ENCODE measurements at regions not wholly inside any gene's neighbourhood (a gene's known extent, or its start where the extent isn't known, plus 50 kb on each side); places are given as distances from the start of the nearest gene placed in this dataset.
"Not testable (repeated sequence)": the region's sequence is repeated elsewhere in the genome, so short reads cannot be mapped to it uniquely, and the experiment has no call there.

DNA sequence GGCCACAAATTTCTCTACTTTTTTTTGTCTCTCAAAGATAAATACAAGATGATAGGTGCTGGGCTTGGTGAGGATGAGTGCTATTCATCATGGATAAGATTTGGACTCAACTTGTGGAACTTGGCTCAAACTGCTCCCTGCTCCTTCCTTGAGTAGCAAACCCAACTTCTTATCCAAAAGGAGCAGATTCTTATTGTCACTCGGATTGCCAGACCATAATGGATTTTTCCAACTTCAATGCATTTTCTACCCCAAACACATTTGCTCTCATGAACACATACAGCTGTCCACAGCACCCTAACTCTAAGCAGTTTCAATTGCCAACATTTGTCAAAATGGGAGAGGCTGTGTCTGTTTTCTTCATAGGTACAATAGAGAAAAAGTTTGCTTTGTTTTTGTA lies 99.5 kb upstream of the APCDD1 start:
- no peak overlapping the region for H3K4me3 ChIP-seq (ENCODE audit: control insufficient read depth, low read depth, low read length)
- TF ChIP-seq, protein P1, sequence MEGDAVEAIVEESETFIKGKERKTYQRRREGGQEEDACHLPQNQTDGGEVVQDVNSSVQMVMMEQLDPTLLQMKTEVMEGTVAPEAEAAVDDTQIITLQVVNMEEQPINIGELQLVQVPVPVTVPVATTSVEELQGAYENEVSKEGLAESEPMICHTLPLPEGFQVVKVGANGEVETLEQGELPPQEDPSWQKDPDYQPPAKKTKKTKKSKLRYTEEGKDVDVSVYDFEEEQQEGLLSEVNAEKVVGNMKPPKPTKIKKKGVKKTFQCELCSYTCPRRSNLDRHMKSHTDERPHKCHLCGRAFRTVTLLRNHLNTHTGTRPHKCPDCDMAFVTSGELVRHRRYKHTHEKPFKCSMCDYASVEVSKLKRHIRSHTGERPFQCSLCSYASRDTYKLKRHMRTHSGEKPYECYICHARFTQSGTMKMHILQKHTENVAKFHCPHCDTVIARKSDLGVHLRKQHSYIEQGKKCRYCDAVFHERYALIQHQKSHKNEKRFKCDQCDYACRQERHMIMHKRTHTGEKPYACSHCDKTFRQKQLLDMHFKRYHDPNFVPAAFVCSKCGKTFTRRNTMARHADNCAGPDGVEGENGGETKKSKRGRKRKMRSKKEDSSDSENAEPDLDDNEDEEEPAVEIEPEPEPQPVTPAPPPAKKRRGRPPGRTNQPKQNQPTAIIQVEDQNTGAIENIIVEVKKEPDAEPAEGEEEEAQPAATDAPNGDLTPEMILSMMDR (conservative IDR thresholded peaks at IDR 0.05; ENCODE audit: control insufficient read depth, insufficient read depth, low read depth, low read length) = no peak
- DNase-seq (ENCODE audit: low read depth) = no peak

DNA sequence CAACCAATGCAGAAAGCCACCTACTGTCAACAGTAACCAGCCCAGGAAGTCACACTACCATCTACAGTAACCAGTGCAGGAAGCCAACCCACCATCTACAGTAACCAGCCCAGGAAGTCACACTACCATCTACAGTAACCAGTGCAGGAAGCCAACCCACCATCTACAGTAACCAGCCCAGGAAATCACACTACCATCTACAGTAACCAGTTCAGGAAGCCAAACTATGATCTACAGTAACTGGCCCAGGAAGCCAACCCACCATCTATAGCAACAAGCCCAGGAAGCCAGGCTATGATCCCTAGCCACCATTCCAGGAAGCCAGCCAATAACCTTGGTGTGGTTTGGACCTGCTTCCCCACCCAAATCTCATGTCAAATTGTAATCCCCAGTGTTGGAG lies 97.4 kb upstream of the APCDD1 start:
- not testable (repeated sequence) for H3K4me3 ChIP-seq (ENCODE audit: control insufficient read depth, low read depth, low read length); DNase-seq (ENCODE audit: low read depth)

GRCh38 chr18:10361660-10362059 lies 92.8 kb upstream of the APCDD1 start:
- no peak for DNase-seq (ENCODE audit: low read depth)
- TF ChIP-seq, protein P1 (conservative IDR thresholded peaks at IDR 0.05; ENCODE audit: control insufficient read depth, insufficient read depth, low read depth, low read length) = no peak
- no peak overlapping the region for H3K4me3 ChIP-seq (ENCODE audit: control insufficient read depth, low read depth, low read length)

DNA sequence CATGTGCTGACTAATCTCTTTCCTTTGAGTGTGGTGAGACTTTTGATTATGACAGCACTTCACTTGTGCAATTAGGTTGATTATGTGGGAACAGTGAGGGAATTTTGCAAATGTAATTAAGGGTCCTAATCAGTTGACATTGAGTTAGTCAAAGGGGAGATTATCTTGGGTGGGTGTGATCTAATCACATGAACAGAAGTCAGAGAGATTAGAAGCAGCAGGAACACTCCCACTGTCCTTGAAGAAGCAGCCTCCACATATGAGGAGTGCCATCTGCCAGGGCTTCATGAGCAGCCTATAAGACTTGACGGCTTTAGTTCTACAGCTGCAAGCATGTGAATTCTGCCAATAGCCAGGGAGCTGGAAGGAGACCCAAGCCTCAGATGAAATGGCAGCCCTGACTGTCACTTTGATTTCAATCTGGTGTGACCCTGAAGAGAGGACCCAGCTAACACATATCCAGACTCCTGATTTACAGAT lies 89.4 kb upstream of the APCDD1 start:
- TF ChIP-seq, protein P1 (conservative IDR thresholded peaks at IDR 0.05; ENCODE audit: control insufficient read depth, insufficient read depth, low read depth, low read length) = no peak
- no peak for DNase-seq (ENCODE audit: low read depth)

GRCh38 chr18:10365901-10366300 lies 88.5 kb upstream of the APCDD1 start:
- H3K4me3 ChIP-seq (ENCODE audit: control insufficient read depth, low read depth, low read length) = no peak overlapping the region
- TF ChIP-seq, protein P1 (conservative IDR thresholded peaks at IDR 0.05; ENCODE audit: control insufficient read depth, insufficient read depth, low read depth, low read length) = no peak
- no peak for DNase-seq (ENCODE audit: low read depth)

More for the DNA sequence above, 89.4 kb upstream of the APCDD1 start:
- no peak overlapping the region for H3K4me3 ChIP-seq (ENCODE audit: control insufficient read depth, low read depth, low read length)

DNA sequence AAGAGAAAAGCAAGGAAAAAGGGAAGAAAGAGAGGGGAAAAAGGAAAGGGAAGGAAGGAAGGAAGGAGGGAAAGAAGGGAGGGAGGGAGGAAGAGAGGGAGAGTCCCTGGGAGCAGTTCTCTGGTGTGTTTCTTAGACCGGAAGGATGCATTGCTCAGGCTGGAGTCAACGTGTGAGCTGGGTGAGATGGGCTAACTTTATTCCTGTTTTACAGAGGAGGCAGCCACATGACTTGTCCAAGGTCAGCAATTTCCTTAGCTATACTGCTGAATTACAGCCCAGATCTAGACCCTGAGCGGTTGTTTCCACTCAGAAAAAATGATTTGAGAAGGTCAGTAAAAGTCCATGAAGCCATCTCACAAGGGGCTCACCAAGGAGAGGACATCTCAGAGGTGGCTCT lies 86.6 kb upstream of the APCDD1 start:
- TF ChIP-seq, protein P1 (conservative IDR thresholded peaks at IDR 0.05; ENCODE audit: control insufficient read depth, insufficient read depth, low read depth, low read length) = no peak
- no peak overlapping the region for H3K4me3 ChIP-seq (ENCODE audit: control insufficient read depth, low read depth, low read length)

DNA sequence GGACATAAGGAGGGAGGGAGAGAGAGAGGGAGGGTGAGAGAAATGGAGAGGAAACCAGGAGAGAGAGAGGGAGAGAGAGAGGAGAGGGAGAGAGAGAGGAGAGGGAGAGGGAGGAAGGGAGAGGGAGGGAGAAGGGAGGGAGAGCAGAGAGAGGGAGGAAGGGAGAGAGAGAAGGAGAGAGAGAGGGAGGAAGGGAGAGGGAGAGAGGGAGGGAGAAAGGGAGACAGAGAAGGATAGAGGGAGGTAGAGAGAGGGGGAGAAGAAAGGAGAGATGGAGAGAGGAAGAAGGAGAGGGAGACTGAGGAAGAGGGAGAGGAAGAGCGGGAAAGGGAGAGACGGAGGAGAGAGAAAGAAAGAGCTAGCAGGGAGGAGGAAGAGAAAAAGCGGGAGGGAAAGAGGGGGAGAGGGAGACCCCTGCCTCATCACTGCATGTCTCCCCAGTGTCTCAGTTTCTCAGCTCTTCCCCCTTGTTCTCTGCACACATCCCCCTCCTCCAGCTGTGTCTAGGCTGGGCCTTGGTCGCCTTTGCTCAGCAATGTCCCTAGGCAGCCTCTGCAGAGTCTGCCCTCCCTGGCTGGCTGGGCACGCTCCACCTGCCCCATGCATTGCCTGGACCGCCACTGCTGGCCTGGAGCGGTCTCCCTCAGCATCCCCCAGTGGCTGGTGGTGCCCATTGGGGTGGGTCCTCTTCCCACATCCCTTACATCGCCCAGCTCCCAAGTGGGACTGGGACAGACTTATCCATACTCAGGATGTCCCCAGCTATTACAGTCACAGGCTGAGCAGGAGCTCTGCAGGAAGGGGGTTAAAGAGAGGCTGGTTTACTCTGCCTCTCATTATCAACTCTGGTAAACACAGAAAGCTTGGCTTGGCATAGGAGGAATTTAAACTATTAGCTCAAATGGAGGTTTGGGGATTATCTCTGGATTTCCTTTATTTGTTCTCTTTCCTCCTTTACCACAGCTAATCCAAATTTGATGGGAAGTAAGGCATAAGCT lies 85.7 kb upstream of the APCDD1 start:
- H3K4me3 ChIP-seq (ENCODE audit: control insufficient read depth, low read depth, low read length) = no peak overlapping the region
- DNase-seq (ENCODE audit: low read depth) = no peak
- TF ChIP-seq, protein P1 (conservative IDR thresholded peaks at IDR 0.05; ENCODE audit: control insufficient read depth, insufficient read depth, low read depth, low read length) = no peak

More for the DNA sequence above, 86.6 kb upstream of the APCDD1 start:
- no peak for DNase-seq (ENCODE audit: low read depth)
